ENCODE measurements at regions not wholly inside any gene's neighbourhood (a gene's known extent, or its start where the extent isn't known, plus 50 kb on each side); places are given as distances from the start of the nearest gene placed in this dataset.

DNA sequence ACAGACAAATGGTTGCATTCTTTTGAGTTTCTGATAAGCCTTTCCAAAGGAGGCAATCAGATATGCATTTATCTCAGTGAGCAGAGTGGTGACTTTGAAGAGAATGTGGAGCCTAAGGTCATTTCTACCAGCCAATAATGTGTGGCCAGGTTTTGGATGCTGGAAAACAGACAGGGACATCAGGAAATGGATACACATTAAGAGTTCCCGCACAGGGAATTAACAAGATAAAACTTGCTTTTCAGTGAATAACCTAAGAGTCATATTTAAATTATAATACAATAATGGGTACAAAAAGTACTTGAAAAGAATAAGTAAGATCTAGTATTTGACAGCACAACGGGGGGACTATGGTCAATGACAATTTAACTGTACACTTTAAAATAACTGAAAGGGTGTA lies 492.3 kb upstream of the FAM241A start:
- no peak for DNase-seq (ENCODE audit: low read depth)

DNA sequence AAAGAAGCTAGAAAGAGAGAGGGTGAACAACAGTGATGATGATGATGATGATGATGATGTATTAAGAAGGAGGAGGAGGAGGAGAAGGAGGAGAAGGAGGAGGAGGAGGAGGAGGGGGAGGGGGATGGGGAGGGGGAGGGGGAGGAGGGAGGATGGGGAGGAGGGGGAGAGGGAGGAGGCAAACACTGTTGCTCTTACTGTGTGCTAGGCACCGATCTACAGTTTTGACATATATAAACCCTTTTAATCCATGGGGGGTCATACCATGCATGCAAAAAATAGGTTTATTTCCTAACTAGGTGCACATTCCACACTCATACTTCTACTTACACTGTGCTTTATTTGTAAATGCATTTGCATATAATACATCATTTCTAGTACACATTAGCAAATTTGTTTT lies 482.8 kb upstream of the FAM241A start:
- no peak for DNase-seq (ENCODE audit: low read depth)

DNA sequence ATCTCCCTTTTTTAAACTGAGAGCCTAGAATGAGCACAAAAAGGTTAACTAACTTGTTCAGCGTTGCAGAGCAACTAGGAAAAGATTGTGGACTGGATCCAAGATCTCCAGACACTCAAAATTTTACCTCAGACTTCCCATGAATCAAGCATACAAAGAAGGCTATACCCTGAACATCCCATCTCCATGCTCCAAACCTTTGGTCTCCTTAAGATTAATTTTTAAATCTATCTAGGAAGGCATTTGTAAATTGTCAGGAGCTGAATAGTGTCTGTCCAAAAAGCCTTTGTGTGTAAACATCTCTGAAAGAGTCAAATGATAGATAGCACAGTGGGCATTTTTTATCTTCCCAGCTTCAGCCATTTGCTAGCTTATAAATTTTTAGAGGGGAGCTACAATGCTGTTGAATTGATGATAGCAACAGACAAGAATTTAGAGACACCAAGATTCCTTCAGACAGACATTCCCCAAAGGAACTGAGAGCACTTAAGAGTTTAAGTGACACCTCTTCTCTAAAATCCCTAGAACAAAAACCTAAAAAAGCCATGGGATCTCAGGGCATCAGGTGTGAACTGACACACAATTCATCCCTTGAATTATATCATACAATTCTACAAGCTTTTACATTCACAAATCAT lies 480.8 kb upstream of the FAM241A start:
- DNase-seq (ENCODE audit: low read depth), result no peak

GRCh38 chr4:111666826-111667360 lies 478.4 kb upstream of the FAM241A start:
- DNase-seq (ENCODE audit: low read depth), result no peak

- no peak for DNase-seq (ENCODE audit: low read depth)
These were observed 473.5 kb upstream of the FAM241A start for GRCh38 chr4:111671756-111672155.

DNA sequence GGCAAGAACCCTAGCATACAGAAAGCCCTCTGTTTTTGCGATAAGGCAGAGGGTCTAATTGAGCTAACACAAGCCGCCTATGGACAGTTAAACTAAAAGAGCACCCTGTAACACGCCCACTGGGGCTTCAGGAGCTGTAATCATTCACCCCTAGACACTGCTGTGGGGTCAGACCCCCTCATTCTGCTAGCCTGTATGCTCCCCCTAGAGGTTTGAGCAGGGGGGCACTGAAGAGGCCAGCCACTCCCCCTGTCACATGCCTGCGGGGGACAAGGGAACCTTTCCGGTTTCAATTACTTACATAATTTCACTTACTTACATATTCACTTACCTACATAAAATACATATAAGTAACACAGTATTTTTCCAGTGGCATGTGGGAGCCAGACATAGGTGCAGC lies 469.5 kb upstream of the FAM241A start:
- no peak for DNase-seq (ENCODE audit: low read depth)

- no peak for DNase-seq (ENCODE audit: low read depth)
These were observed 468.7 kb upstream of the FAM241A start for GRCh38 chr4:111676533-111676932.

GRCh38 chr4:111678479-111678878 lies 466.8 kb upstream of the FAM241A start:
- no peak for DNase-seq (ENCODE audit: low read depth)

DNA sequence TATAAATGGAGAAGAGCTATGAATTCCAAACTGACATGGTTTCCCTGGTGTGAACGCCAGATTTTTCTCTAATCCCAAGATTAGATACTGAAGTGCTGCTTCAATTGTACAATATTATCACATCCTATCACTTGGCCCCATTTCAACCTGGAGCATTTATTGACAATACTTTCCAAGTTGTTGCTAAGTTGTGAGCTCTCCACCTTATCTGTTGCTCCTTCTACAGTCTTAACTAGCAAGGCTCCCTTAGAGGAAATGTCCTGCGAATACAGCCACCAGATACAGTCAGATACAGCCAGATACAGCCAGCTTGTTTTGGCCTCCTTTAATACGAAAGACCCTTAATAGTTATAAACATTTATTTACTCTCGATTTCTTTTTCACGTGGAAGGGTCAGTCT lies 466.3 kb upstream of the FAM241A start:
- no peak for DNase-seq (ENCODE audit: low read depth)

DNA sequence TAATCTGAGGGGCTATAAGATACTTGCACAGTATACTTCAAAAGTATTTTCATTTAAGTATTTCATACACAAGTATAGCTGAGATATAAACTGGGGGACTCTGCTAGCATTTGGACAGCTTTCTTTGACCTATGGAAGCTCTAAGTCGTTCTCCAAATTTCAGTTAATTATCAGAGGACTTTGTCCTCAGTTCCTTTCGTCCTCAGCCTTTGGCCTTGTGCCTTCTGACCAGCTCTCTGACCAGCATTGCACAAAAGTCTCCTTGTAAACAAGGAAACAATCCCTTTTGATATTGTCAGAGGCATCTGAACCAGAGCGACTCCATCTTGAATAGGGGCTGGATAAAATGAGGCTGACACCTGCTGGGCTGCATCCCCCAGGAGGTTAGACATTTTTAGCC lies 464.0 kb upstream of the FAM241A start:
- DNase-seq (ENCODE audit: low read depth), result no peak

DNA sequence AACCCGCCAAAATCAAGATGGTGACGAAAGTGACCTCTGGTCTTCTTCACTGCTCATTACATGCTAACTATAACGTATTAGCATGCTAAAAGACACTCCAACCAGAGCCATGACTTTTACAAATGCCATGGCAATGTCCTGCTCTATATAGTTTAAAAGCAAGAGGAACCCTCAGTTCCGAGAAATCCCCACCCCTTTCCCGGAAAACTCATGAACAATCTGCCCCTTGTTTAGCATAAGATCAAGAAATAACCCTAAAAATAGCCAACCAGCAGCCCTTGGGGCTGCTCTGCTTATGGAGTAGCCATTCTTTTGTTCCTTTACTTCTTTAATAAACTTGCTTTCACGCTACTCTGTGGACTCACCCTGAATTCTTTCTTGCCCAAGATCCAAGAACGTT lies 463.5 kb upstream of the FAM241A start:
- DNase-seq (ENCODE audit: low read depth), result no peak

GRCh38 chr4:111685205-111685604 lies 460.0 kb upstream of the FAM241A start:
- DNase-seq (ENCODE audit: low read depth), result no peak

DNA sequence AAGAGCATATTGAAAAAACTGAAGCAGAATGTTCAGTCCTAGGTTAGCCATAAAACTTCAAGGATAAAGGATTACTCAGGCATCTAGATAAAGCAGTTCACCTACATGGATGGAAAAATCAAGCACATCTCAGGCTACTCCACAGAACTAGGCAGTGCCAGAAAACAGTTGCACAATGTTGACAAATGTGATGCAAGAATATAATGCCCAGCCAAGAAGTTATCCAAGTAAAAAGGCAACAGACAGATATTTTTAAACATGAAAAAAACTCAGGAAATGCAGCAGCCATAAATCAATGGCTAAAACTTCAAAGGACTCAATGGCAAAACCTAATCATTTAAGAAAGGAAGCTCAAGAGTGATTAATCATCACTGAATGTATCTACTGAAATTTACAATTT lies 456.0 kb upstream of the FAM241A start:
- DNase-seq (ENCODE audit: low read depth), result no peak

DNA sequence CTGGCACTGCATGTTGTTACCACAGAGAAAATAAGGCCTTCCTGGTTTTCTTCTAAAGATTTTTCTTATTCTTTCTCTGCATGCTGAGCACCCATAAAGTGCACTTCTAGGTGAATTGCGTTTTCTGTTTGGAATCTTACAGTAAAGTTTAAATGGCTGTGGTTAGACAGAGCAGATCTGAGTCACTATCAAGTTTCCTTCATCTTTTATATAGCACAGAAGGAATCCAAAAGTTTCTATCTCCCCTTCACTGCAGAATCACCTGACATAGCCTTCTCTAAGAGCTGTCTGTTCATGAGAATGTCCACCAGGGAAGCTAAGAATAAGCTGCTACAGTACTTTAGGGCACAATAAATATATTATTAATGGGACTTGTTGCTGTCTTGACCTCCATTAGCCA lies 455.5 kb upstream of the FAM241A start:
- DNase-seq (ENCODE audit: low read depth), result no peak

- no peak for DNase-seq (ENCODE audit: low read depth)
These were observed 451.5 kb upstream of the FAM241A start for GRCh38 chr4:111693758-111694157.

DNA sequence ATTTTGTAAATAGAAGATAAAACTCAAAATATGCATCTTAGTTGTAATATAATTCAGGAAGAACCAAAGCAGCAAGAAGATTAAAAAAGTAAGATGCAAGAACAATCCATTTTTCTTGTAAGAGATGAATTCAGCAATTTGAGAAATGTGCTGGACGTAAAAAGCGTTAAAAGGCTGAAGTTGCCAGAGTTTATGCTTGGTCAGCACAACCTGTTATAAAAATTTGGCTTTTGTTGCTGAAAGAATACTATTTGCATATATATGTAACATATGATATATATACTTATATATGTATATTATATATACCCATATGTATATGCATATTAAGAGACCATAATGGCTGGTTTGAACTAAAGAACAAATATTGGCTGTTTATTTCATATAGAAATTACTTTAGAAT lies 449.6 kb upstream of the FAM241A start:
- DNase-seq (ENCODE audit: low read depth), result no peak

DNA sequence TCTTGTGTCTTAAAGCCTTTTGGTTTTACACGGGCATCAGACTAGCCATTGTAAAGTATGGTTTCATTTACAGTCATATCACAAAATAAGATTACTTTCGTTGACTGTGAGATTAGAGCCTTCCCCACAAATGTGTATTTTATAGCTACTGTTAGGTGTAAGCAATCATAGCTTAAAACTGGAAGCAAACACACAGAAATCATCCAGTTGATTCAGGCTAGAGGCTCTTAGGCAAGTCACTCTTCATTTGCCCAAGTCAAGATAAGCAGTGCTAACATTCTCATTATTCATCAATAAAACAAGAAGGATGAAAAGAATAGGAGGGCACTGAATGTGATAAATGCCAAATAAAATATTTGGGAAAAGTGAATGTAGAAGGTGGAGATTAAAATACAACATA lies 448.7 kb upstream of the FAM241A start:
- no peak for DNase-seq (ENCODE audit: low read depth)

DNA sequence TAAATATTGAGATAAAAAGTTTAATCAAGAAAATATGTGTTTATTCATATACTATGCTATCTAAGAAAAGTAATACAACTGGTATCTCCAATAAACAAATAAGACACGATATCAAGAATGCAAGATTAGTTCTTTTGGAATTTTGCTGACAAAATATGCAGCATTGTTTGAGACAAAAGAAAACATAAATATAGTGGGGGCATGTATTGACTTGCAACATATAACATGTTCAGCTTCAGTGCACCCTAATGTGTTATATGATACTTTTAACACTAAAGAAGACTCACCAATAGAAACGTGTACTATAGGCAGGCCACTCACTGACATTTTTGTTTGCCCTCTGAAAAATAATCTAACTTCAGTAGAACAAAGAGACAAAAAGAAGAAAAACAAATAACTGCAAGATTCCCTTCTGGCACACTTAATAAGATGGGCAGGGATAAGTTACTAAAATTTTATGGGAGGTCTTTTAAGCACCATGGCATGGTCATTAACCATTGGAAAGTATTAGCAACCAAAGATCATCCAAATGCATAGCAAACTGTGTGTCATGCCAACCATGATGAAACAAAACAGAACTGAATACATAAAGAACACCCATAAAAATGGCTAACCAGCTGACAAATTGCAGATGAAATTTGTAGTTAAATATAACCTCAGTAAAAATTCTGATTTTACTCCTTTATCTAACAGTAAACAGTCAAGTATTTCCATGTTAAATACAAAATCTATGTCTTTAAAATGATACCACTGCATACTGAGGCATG lies 447.9 kb upstream of the FAM241A start:
- no peak for DNase-seq (ENCODE audit: low read depth)

DNA sequence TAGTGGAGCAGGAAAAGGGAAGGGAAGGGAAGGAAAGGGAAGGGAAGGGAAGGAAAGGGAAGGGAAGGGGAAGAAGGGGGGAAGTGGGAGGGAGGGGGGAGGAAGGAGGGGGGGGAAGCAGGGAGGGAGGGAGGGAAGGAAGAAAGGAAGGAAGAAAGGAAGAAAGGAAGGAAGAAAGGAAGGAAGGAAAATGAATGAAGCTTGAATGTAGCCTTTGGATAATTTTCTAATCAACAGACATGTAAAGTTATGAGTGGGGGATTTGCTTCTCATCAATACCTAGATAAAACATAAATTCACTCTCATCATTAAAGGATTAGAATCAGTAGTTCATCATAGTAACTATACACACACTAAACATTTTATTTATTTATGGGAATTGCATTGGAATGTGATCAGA lies 446.9 kb upstream of the FAM241A start:
- DNase-seq (ENCODE audit: low read depth), result no peak

DNA sequence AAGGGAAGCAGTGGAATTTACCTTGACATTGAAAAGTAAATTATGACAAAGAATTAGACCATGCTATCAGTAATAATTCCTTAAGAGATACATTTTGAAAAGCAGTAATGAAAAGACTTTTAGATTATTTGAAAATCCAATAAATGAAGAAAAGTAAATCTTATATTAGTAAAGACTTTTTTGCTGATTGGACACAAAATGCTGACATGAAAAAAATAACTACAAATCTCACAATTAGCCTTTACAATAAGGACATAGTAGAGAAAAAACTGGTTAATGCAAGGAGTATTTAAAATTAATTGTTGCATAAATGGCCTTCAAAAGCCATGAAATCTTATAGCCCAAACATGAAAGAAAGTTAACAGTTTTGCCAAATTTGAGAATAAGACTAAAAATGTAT lies 446.1 kb upstream of the FAM241A start:
- no peak for DNase-seq (ENCODE audit: low read depth)

- DNase-seq (ENCODE audit: low read depth), result no peak
These were observed 444.2 kb upstream of the FAM241A start for GRCh38 chr4:111701102-111701501.

DNA sequence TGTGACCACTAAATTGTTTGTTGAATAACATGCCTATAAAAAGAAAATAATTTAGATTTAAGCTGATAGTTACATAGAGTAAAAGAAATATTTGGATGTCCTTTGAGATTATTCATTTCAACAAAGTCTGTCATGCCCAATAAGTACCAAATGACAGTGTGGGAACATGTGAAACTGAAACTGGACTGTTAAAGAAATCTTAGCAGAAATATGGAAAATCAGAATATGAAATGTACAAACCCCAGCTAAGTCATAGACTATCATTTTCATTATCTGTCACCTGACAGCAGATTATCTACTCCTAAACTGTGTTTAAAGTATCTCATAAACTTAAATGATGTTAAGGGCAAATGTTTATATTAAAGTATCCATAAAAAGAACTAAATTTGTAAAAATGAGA lies 437.8 kb upstream of the FAM241A start:
- no peak for DNase-seq (ENCODE audit: low read depth)

DNA sequence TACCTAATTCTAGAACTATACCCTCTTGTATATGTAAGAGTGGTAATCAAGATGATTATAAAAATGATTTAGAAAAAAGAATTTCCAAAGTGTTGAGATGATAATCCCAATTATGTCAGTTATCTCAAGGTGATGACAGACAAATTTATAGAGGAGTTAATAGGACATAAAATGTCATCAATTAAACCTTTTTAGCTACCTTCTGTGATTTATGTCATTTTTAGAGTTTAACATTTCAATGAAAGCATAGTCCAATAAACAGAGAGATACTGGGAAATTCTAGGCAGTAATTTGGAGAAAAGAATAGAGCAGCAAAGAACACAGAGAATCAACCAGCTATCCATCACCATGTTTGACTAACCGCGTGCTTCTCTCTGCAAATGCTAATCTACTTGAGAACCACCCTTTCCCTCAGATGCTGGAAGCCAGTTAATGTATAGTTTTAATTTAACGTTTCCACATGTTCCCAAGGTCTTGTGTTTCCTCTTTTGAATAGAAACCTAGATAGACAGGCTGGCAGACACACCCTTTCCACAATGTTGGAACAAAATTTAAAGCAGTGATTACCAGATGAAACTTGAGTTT lies 433.1 kb upstream of the FAM241A start:
- no peak for DNase-seq (ENCODE audit: low read depth)

All from activated T-helper 9 cell treated with anti-CD3 and anti-CD28 coated beads, Interleukin-2, amount 50 U/mL, for 16 hours (primary cell).